ENCODE measurements at regions not wholly inside any gene's neighbourhood (a gene's known extent, or its start where the extent isn't known, plus 50 kb on each side); places are given as distances from the start of the nearest gene placed in this dataset.

GRCh38 chr12:118749646-118750045 is 231.7 kb upstream of the SRRM4 start:
- TF ChIP-seq EGR1 (IDR thresholded peaks at IDR 0.05; ENCODE audit: low read depth) (no peak), RAD21 (IDR thresholded peaks at IDR 0.05; ENCODE audit: low read depth) (no peak), ZNF274 (IDR thresholded peaks at IDR 0.05; ENCODE audit: low read depth, low read length) (no peak)
- no peaks in the 10 kb centered on the region for H3K9me2 ChIP-seq (ENCODE audit: insufficient read depth)
- H3K79me2 ChIP-seq (ENCODE audit: insufficient read depth, low read length), result no peaks in the 10 kb centered on the region
- ATAC-seq (no peak), DNase-seq (ENCODE audit: low read depth, low spot score) (no peak)
- RAD21 ChIA-PET (ENCODE audit: low non-redundant PET in 1 of 2, low total read pairs in 2 of 2, uncharacterized antibody in 2 of 2, unreplicated experiment in 2 of 2), result no interaction called here
- no peaks in the 10 kb centered on the region for H3K36me3 ChIP-seq (ENCODE audit: control insufficient read depth in 1 of 2, insufficient read depth in 2 of 2, low read length in 2 of 2)
- no peaks in the 10 kb centered on the region for H3K4me1 ChIP-seq (ENCODE audit: control insufficient read depth in 1 of 2, insufficient read depth in 2 of 2, low read length in 2 of 2)
- H2AFZ ChIP-seq (ENCODE audit: low read depth, low read length, poor library complexity, severe bottlenecking), result no peak overlapping the region
- H3K27ac ChIP-seq (ENCODE audit: low read depth, low read length), result no peak overlapping the region
- no peak overlapping the region for H3K9ac ChIP-seq (ENCODE audit: low read length)
- CTCF ChIA-PET, result no interaction called here
- POLR2A ChIA-PET, result no interaction called here
- H3K9me3 ChIP-seq (ENCODE audit: control insufficient read depth in 1 of 2, insufficient read depth in 1 of 2, low read depth in 1 of 2, low read length in 2 of 2), result no peaks in the 10 kb centered on the region
- H3K4me3 ChIP-seq (replicated peaks in 1 of 2; ENCODE audit: low read depth in 1 of 2, low read length in 2 of 2), result no peak overlapping the region
- intact Hi-C loops (cut with micrococcal nuclease), result no loop called here
- no peaks in the 10 kb centered on the region for H4K20me1 ChIP-seq (ENCODE audit: insufficient read depth)
- no TSS peak for BruUV-seq (replicated peaks)
- no peaks in the 10 kb centered on the region for H3K27me3 ChIP-seq (ENCODE audit: insufficient read depth, low read length)
- H3K4me2 ChIP-seq (ENCODE audit: low read length), result no peak overlapping the region

DNA sequence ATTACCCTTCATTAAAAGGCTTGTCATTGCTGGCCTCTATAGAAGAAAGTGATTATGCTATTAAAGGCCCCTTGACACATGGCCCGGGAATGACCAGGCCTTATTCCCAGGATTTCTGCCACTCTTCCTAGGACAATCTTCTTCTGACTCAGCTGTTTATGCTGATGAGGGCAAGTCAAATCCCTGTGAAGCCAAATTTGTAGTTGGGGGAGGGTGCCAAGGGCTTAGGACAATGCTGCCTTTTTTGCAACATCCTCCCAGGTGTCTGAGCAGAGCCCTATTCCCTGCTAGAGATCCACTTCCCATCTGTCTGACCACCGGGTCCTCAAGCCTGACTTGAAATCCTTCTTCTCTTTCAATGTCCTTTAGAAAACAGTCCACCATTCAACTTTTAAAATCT is 230.7 kb upstream of the SRRM4 start:
- H2AFZ ChIP-seq (ENCODE audit: low read depth, low read length, poor library complexity, severe bottlenecking), result no peak overlapping the region
- ChIA-PET CTCF (no interaction called here), RAD21 (ENCODE audit: low non-redundant PET in 1 of 2, low total read pairs in 2 of 2, uncharacterized antibody in 2 of 2, unreplicated experiment in 2 of 2) (no interaction called here), POLR2A (no interaction called here)
- no TSS peak for BruUV-seq (replicated peaks)
- H3K9ac ChIP-seq (ENCODE audit: low read length), result no peak overlapping the region
- no peaks in the 10 kb centered on the region for H4K20me1 ChIP-seq (ENCODE audit: insufficient read depth)
- DNase-seq (ENCODE audit: low read depth, low spot score), result no peak
- no peaks in the 10 kb centered on the region for H3K9me2 ChIP-seq (ENCODE audit: insufficient read depth)
- H3K4me3 ChIP-seq (replicated peaks in 1 of 2; ENCODE audit: low read depth in 1 of 2, low read length in 2 of 2), result no peak overlapping the region
- no peaks in the 10 kb centered on the region for H3K4me1 ChIP-seq (ENCODE audit: control insufficient read depth in 1 of 2, insufficient read depth in 2 of 2, low read length in 2 of 2)
- TF ChIP-seq ZFX (IDR thresholded peaks at IDR 0.05) (no peak), CEBPB (IDR thresholded peaks at IDR 0.05; ENCODE audit: low read depth) (no peak), POLR2AphosphoS5 (IDR thresholded peaks at IDR 0.05; ENCODE audit: low read depth, low read length) (no peak), FOSL1 (IDR thresholded peaks at IDR 0.05; ENCODE audit: low read depth) (no peak), ELF1 (IDR thresholded peaks at IDR 0.05; ENCODE audit: borderline replicate concordance, low read depth) (no peak), SRF (IDR thresholded peaks at IDR 0.05; ENCODE audit: low read depth) (no peak), ZNF274 (IDR thresholded peaks at IDR 0.05; ENCODE audit: low read depth, low read length) (no peak), EZH2phosphoT487 (IDR thresholded peaks at IDR 0.05; ENCODE audit: borderline replicate concordance) (no peak), RAD21 (IDR thresholded peaks at IDR 0.05; ENCODE audit: low read depth) (no peak), JUND (IDR thresholded peaks at IDR 0.05) (no peak), EGR1 (IDR thresholded peaks at IDR 0.05; ENCODE audit: low read depth) (no peak)
- TF ChIP-seq, protein P1, sequence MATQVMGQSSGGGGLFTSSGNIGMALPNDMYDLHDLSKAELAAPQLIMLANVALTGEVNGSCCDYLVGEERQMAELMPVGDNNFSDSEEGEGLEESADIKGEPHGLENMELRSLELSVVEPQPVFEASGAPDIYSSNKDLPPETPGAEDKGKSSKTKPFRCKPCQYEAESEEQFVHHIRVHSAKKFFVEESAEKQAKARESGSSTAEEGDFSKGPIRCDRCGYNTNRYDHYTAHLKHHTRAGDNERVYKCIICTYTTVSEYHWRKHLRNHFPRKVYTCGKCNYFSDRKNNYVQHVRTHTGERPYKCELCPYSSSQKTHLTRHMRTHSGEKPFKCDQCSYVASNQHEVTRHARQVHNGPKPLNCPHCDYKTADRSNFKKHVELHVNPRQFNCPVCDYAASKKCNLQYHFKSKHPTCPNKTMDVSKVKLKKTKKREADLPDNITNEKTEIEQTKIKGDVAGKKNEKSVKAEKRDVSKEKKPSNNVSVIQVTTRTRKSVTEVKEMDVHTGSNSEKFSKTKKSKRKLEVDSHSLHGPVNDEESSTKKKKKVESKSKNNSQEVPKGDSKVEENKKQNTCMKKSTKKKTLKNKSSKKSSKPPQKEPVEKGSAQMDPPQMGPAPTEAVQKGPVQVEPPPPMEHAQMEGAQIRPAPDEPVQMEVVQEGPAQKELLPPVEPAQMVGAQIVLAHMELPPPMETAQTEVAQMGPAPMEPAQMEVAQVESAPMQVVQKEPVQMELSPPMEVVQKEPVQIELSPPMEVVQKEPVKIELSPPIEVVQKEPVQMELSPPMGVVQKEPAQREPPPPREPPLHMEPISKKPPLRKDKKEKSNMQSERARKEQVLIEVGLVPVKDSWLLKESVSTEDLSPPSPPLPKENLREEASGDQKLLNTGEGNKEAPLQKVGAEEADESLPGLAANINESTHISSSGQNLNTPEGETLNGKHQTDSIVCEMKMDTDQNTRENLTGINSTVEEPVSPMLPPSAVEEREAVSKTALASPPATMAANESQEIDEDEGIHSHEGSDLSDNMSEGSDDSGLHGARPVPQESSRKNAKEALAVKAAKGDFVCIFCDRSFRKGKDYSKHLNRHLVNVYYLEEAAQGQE (IDR thresholded peaks at IDR 0.05; ENCODE audit: low read depth), result no peak
- H3K4me2 ChIP-seq (ENCODE audit: low read length), result no peak overlapping the region
- no peaks in the 10 kb centered on the region for H3K36me3 ChIP-seq (ENCODE audit: control insufficient read depth in 1 of 2, insufficient read depth in 2 of 2, low read length in 2 of 2)
- H3K79me2 ChIP-seq (ENCODE audit: insufficient read depth, low read length), result no peaks in the 10 kb centered on the region
- intact Hi-C loops (cut with micrococcal nuclease), result no loop called here
- no peaks in the 10 kb centered on the region for H3K9me3 ChIP-seq (ENCODE audit: control insufficient read depth in 1 of 2, insufficient read depth in 1 of 2, low read depth in 1 of 2, low read length in 2 of 2)
- no peaks in the 10 kb centered on the region for H3K27me3 ChIP-seq (ENCODE audit: insufficient read depth, low read length)
- no peak for ATAC-seq
- H3K27ac ChIP-seq (ENCODE audit: low read depth, low read length), result no peak overlapping the region

All from HCT116 (cell line).